ENCODE measurements at regions not wholly inside any gene's neighbourhood (a gene's known extent, or its start where the extent isn't known, plus 50 kb on each side); places are given as distances from the start of the nearest gene placed in this dataset.

DNA sequence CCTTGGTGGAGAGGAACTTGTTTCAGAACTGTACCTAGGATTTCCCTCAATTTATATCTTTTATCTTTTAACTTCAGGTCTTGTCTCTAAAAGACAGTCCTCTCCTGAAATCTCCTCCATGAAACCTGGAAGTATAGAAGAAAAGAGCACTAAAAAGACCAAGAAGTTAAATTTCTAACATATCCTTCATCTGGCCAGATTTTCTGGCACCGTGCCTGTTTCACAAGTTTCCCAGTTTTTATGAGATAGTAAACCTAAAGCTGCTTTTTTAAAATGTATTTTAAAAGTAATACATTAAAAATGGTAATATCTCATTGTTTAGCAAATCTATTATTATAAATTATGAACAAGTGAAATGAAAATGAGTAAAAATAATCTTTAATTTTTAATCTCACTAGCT is 348.3 kb upstream of the RSPO3 start:
- intact Hi-C loops (cut with DNase I; ENCODE audit: low total_unique reads), result no loop called here
- no peak for DNase-seq
- no peaks in the 10 kb centered on the region for H3K9me3 ChIP-seq
- TF ChIP-seq POLR2A (IDR thresholded peaks at IDR 0.05), result no peak
- no peak for TF ChIP-seq POLR2AphosphoS5 (IDR thresholded peaks at IDR 0.05)
- TF ChIP-seq, protein P1, sequence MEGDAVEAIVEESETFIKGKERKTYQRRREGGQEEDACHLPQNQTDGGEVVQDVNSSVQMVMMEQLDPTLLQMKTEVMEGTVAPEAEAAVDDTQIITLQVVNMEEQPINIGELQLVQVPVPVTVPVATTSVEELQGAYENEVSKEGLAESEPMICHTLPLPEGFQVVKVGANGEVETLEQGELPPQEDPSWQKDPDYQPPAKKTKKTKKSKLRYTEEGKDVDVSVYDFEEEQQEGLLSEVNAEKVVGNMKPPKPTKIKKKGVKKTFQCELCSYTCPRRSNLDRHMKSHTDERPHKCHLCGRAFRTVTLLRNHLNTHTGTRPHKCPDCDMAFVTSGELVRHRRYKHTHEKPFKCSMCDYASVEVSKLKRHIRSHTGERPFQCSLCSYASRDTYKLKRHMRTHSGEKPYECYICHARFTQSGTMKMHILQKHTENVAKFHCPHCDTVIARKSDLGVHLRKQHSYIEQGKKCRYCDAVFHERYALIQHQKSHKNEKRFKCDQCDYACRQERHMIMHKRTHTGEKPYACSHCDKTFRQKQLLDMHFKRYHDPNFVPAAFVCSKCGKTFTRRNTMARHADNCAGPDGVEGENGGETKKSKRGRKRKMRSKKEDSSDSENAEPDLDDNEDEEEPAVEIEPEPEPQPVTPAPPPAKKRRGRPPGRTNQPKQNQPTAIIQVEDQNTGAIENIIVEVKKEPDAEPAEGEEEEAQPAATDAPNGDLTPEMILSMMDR (IDR thresholded peaks at IDR 0.05 in 8 of 11, conservative IDR thresholded peaks at IDR 0.05 in 3 of 11), result no peak
- H3K27ac ChIP-seq, result no peak overlapping the region
- peaks cover 0 to 7% (median 0%) of the 10 kb centered on the region in 6 donors for H3K4me1 ChIP-seq
- 60 to 81% (median 66%) methylated on average over 1 of the region's 1 CpG for WGBS, 5 donors
- no peaks in the 10 kb centered on the region for H3K36me3 ChIP-seq
- H3K4me3 ChIP-seq, result no peak overlapping the region
- no peaks in the 10 kb centered on the region for H3K27me3 ChIP-seq (replicated peaks in 1 of 7)

DNA sequence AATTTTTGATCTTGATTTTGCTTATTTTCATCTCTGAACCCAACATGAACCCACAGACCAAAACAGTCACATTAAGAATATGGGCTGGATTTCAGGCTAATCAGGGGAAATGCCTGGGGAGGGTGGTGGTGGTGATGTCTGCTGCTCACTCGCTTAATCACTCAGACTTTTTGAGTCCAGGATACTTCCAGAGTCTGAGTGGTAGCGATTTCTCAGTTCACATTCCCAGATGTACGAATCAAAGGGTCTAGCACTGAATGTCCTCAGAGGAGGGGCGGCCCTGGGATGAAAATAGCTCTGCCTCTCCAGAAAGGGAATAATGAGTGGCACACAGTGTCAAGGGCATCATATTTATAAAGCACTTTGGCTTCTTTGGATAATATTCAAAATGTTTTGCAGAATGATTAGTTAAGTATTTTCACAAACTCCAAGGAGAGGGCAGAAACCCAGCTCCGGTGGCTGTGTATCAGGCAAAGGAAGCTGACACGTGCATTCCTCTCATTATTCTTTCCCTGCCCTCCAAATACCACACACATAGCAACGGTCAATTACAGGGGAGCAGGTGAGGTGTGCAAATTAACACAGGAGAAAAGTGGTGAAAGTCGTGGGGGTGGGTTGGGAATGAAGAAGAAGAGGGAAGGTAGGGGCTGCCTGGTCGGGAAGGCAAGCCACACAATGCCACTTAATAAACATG is 345.2 kb upstream of the RSPO3 start:
- TF ChIP-seq POLR2AphosphoS5 (IDR thresholded peaks at IDR 0.05), result no peak
- TF ChIP-seq, protein P1 (IDR thresholded peaks at IDR 0.05 in 8 of 11, conservative IDR thresholded peaks at IDR 0.05 in 3 of 11), result no peak
- no peak for TF ChIP-seq POLR2A (IDR thresholded peaks at IDR 0.05)
- Histone ChIP-seq H3K27me3 (replicated peaks in 1 of 7) (no peaks in the 10 kb centered on the region), H3K27ac (no peak overlapping the region), H3K4me3 (no peak overlapping the region), H3K36me3 (no peaks in the 10 kb centered on the region), H3K4me1 (peaks cover 0 to 7% (median 0%) of the 10 kb centered on the region in 6 donors), H3K9me3 (no peaks in the 10 kb centered on the region)
- WGBS, 5 donors, result 25 to 32% (median 27%) methylated on average over 9 of the region's 9 CpGs
- intact Hi-C loops (cut with DNase I; ENCODE audit: low total_unique reads), result no loop called here
- DNase-seq, result no peak

GRCh38 chr6:126779331-126779730 is 339.1 kb upstream of the RSPO3 start:
- H3K36me3 ChIP-seq, result no peaks in the 10 kb centered on the region
- 86 to 92% (median 92%) methylated on average over 3 of the region's 3 CpGs for whole genome bisulfite sequencing, 5 donors
- TF ChIP-seq POLR2AphosphoS5 (IDR thresholded peaks at IDR 0.05) (no peak), POLR2A (IDR thresholded peaks at IDR 0.05) (no peak)
- TF ChIP-seq, protein P1 (IDR thresholded peaks at IDR 0.05 in 8 of 11, conservative IDR thresholded peaks at IDR 0.05 in 3 of 11), result no peak
- no peak overlapping the region for H3K4me3 ChIP-seq
- H3K27me3 ChIP-seq (replicated peaks in 1 of 7), result no peaks in the 10 kb centered on the region
- no peak for DNase-seq
- H3K27ac ChIP-seq, result no peak overlapping the region
- H3K4me1 ChIP-seq, result no peaks in the 10 kb centered on the region
- H3K9me3 ChIP-seq, result no peaks in the 10 kb centered on the region
- intact Hi-C loops (cut with DNase I; ENCODE audit: low total_unique reads), result no loop called here

DNA sequence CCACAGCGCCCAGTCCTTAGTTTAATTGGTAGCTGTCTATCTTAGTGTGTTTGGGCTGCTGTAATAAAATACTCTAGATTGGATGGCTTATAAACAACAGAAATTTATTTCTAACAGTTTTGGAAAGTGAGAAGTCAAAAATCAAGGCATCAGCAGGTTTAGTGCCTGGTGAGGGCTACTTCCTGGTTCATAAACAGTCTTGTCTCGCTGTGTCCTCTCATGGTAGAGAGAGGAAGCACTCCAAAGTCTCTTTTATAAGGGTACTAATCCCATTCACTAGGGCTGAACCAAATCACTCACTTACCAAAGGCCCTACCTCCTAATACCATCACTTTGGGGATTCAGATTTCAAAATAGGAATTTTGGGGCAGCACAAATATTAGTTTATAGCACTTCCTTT is 336.9 kb upstream of the RSPO3 start:
- TF ChIP-seq POLR2AphosphoS5 (IDR thresholded peaks at IDR 0.05), result no peak
- no peak for TF ChIP-seq POLR2A (IDR thresholded peaks at IDR 0.05)
- TF ChIP-seq, protein P1 (IDR thresholded peaks at IDR 0.05 in 8 of 11, conservative IDR thresholded peaks at IDR 0.05 in 3 of 11), result no peak
- whole genome bisulfite sequencing, 5 donors, result 65 to 71% (median 68%) methylated on average over 2 of the region's 2 CpGs
- Histone ChIP-seq H3K4me3 (no peak overlapping the region), H3K27me3 (replicated peaks in 1 of 7) (no peaks in the 10 kb centered on the region), H3K36me3 (no peaks in the 10 kb centered on the region), H3K9me3 (no peaks in the 10 kb centered on the region), H3K27ac (no peak overlapping the region), H3K4me1 (no peaks in the 10 kb centered on the region)
- intact Hi-C loops (cut with DNase I; ENCODE audit: low total_unique reads), result no loop called here
- no peak for DNase-seq

Data from spleen (tissue), 11 donors.